Daoy (cell line): ENCODE measurements at regions not wholly inside any gene's neighbourhood (a gene's known extent, or its start where the extent isn't known, plus 50 kb on each side); places are given as distances from the start of the nearest gene placed in this dataset.

Experiments
- DNase-seq: peaks from one replicate; pipeline ENCODE4 v3.0.0-alpha.2; 2015; ENCODE audit warnings: low read depth

DNA sequence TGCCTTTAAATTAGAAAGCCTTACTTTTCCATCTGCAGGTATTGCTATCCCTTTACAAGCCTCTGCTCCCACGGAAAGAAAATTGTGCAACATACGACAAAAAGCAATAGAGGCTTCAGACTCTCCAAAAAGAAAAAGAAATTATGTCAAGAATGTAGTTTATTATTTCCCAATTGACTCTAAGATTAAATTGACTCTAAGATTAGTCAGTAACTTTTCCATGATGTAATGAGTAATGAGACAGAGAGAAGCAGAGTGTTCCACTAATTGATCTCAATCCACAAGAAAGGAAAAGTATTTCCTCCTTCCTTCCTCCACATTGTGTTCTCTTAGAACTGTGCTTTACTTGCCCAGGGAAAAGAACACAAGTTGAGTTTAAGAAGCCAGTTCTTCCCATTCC, 345.7 kb upstream of the HS3ST1 start:
- DNase-seq = no peak

- DNase-seq = no peak
Measured at GRCh38 chr4:11773798-11774197, 345.1 kb upstream of the HS3ST1 start.

DNA sequence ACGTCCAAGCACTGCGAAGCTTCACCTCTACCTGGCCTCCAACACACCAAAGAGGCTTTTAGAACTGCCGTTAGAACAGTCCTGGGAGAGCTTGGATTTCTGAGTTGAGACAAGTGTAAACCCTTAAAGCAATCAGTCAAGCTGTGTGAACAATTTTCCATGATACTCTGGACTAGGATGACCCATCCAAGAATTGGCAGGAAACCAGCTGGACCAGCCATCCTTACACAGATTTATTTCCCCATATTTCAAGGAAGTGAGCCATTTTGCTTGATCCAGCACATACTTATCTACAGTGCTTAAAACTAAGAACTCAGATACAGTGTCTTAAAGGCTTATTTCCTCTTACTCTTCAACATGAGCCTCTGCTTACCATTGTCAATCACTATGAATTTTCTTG, 340.7 kb upstream of the HS3ST1 start:
- no peak for DNase-seq

GRCh38 chr4:11768251-11768972, 339.7 kb upstream of the HS3ST1 start:
- DNase-seq = no peak

- no peak for DNase-seq
Measured at GRCh38 chr4:11765849-11766453, 337.3 kb upstream of the HS3ST1 start.

DNA sequence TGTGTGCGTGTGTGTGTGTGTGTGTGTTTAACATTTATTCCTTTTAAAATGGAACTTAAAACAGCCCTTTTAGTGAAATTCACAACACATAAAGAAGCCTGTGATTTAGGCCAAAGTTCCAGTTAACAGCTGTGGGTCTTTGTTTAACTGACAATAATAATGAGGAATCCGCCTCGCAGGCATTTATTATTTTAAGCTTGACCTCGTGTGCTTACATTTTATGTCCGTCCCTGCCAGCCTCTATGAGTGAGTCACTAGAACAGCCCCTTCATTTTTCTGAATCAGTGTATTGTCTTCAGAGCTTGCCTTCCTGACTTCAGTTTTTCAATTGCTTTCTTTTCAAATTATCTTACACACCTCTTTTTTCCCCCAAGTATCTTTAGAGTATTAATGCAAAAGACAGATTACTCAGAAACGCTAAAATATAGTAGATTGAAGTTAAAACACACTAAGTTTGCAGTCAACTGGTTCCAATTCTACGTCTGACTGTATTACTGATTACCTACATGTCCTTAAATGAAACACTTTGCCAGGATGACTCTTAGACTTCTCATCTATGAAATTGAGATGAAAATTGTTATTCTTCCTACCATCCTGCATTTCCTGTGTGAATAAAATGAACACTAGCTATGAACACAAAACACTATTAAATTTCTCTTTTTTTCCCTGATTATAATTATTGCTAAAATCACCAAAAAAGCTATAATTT, 319.6 kb upstream of the HS3ST1 start:
- peak; percentile 4 for DNase-seq

DNA sequence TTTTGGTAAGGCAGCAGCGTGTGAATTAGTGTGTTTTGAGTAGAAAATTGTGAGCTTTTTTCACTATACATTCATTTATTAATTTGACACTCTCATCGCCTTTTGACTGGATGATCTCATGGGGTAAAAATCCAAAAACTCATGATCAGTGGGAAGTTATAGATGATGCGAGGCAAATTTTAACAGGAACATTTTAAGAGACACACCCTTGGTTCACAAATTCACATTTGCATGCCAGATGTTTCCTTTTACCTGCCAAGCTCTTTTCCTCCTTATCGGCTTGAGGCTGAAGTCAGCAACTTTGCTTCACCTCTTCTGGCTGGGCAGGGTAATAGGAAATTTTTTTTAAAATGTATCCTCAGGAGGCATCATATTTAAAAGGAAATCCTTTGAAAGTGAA, 318.0 kb upstream of the HS3ST1 start:
- DNase-seq = no peak

GRCh38 chr4:11743976-11744375, 315.3 kb upstream of the HS3ST1 start:
- no peak for DNase-seq

- DNase-seq = no peak
Measured at GRCh38 chr4:11743236-11743635, 314.5 kb upstream of the HS3ST1 start.

GRCh38 chr4:11741190-11741652, 312.5 kb upstream of the HS3ST1 start:
- DNase-seq = no peak

DNA sequence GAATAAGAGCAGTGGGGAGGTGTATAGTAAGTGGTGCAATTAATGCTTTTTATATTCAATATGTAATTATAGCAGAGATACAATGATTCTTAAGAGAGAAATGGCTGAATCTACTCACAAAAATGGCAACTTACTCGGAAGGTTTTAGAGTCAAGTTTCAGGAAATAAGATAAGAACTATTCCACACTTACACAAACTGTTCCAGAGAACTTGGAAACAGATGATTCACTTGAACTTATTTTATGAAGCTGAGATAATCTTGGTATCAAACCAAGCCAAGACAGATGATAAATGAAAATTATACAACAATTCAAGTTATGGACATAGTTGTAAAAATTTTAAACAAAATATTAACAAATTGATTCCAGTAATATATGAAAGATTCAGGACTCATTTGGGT, 311.3 kb upstream of the HS3ST1 start:
- DNase-seq = no peak

GRCh38 chr4:11736978-11737377, 308.3 kb upstream of the HS3ST1 start:
- DNase-seq = no peak

- DNase-seq = no peak
Measured at GRCh38 chr4:11735651-11736050, 307.0 kb upstream of the HS3ST1 start.

- no peak for DNase-seq
Measured at GRCh38 chr4:11732155-11732554, 303.5 kb upstream of the HS3ST1 start.

DNA sequence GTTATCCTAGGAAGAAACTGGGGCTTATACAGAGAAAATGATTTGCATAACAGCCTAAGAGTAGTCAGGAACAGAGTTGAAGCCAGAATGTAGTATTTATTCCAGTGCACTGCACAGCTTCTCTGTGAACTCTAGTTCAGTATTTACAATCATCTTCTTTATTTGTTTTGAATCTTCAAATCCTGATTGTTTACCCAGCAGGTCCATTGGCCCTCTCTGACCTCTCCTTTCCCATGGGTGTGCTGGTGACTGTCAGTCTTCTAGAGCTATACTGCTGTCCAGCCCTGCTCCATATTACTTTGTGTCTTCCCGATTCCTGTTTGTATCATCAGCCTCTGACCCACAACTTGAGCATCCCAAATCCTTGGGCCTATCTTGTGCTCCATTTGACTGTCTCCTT, 301.9 kb upstream of the HS3ST1 start:
- DNase-seq = no peak

DNA sequence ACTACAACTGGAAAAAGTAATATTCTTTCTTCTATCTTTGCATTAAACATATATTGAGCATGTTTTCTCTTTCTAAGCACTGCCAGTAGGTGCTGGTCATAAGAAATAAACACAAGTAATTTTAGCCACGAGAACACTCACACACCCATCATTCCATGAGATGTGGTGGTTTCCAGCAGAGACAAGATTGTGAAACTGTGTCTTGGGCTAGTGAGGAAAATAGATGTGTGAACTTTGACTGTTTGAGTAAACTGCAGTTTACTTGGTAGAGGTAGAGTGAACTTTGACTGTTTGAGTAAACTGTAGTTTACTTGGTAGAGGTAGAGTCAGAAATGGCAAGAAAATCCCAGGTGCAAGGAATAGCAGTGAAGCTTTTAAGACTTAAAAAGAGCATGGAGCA, 300.9 kb upstream of the HS3ST1 start:
- DNase-seq = no peak

DNA sequence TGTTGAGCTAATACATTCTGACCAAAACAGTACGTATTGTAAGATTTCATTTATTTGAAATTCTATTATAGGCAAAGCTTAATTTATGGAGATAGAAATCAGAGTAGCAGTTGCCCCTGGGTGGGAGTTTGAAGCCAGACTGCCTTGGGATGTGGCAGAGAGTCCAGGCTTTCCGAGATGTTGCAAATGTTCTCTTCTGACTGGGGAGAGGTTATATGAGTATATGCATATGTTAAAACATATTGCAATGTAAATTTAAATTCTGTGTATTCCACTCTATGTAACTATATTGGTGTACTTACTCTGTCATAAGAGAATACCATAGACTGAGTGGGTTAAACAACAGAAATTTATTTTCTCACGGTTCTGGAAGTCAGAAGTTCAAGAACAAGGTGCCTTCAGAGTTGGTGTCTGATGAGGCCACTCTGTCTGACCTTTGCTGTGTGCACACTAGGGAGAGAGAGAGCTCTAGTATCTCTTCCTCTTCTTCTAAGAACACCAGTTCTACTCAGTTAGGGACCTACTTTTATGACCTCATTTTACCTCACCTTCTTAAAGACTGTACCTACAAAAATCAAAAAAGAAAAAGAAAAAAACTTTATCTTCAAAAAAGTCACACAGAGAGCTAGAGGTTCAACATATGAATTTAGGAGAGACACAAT, 299.3 kb upstream of the HS3ST1 start:
- no peak for DNase-seq

GRCh38 chr4:11724731-11725130, 296.0 kb upstream of the HS3ST1 start:
- no peak for DNase-seq

DNA sequence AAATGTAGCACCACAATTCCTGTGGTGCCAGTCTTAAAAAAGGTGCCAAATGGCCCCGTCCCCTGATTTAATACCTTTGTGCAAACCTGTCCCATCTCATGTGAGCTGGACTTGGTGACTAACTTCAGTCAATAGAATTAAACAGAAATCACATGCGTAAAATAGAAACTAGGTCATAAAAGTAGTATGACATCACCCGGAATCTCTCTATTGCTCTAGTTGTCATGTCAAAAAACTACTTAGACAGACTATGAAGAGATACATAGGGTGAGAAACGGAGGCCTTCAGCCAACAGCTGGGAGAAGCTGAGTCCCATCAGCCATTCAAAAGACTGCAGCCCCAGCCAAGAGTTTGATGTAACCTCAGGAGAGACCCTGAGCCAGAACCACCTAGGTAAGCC, 293.5 kb upstream of the HS3ST1 start:
- no peak for DNase-seq

DNA sequence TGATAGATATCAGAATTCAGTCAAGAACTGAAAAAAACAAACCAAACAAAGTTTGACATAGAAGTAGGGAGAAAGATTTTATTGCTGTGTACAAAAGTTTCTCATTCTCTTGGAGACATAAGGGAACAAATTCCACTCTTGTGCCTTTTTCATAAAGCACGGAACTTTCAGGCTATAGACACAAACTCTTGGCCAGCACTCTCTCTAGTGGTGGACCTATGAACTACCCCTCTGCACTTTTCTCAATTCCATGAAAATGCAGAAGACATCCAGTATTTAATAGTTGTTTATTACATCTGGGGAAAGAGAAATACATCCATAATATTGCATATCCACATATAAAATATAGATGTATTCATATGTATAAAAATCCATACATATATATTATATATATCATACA, 291.6 kb upstream of the HS3ST1 start:
- no peak for DNase-seq

DNA sequence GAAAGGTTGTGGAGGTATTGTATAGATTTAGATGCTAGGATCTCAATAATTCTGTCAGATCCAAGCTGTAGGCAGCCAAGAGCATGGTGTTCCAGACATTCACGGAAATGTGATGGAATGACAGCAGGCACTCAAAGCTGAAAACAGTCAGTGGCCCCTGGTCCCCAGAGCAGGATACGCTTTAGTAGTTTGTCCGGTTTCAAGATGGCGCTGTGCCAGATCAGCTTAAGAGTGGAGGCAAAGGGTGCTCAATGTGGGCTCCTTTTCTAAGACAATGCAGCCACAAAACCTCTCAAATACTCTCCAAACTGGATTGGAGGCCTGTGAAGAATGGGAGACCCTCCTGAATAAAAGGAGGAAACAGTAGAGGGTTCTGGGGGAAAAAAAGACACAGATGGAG, 291.2 kb upstream of the HS3ST1 start:
- no peak for DNase-seq

- no peak for DNase-seq
Measured at GRCh38 chr4:11715753-11716521, 287.2 kb upstream of the HS3ST1 start.
